GM23338 (cell line): ENCODE measurements at regions not wholly inside any gene's neighbourhood (a gene's known extent, or its start where the extent isn't known, plus 50 kb on each side); places are given as distances from the start of the nearest gene placed in this dataset.

Experiments used
- ATAC-seq: fragments of 200-7000 bp; cut with Tn5 transposase; 3 replicates; pipeline ENCODE4 v1.9.1; 2020
- DNase-seq: peaks from one replicate; pipeline ENCODE4 v3.0.0-alpha.2; 2015; ENCODE audit warnings: low spot score
- H2AFZ ChIP-seq: fragments of 200-600 bp; sonication (generic); 2 replicates; pipeline ENCODE4 v1.8.0; 2016; ENCODE audit warnings: antibody characterized with exemption, mild to moderate bottlenecking, moderate library complexity
- H3F3A ChIP-seq: fragments of 200-600 bp; sonication (generic); replicated peaks from 2 replicates; pipeline ENCODE4 v1.8.0; 2017; ENCODE audit warnings: antibody characterized with exemption, mixed run types, low read depth
- H3K27ac ChIP-seq: fragments of 200-600 bp; sonication (generic); 2 replicates; pipeline ENCODE4 v1.6.1; 2016; ENCODE audit warnings: low read depth
- H3K27me3 ChIP-seq: fragments of 200-600 bp; sonication (generic); 2 replicates; pipeline ENCODE4 v1.8.0; 2016; ENCODE audit warnings: mild to moderate bottlenecking, mixed run types, moderate library complexity; ENCODE audit not compliant: insufficient read depth
- H3K36me3 ChIP-seq: fragments of 200-600 bp; sonication (generic); 2 replicates; pipeline ENCODE4 v1.8.0; 2016; ENCODE audit warnings: mild to moderate bottlenecking; ENCODE audit not compliant: insufficient read depth
- H3K4me1 ChIP-seq: fragments of 200-600 bp; sonication (generic); 2 replicates; pipeline ENCODE4 v1.8.0; 2016; ENCODE audit warnings: mild to moderate bottlenecking, moderate library complexity; ENCODE audit not compliant: insufficient read depth
- H3K4me2 ChIP-seq: fragments of 200-600 bp; sonication (generic); 2 replicates; pipeline ENCODE4 v1.7.1; 2017; ENCODE audit warnings: mixed run types
- H3K4me3 ChIP-seq: fragments of 200-600 bp; sonication (generic); 2 replicates; pipeline ENCODE4 v1.6.1; 2016; ENCODE audit warnings: mixed run types
- H3K79me2 ChIP-seq: fragments of 200-600 bp; sonication (generic); replicated peaks from 2 replicates; pipeline ENCODE4 v1.8.0; 2017; ENCODE audit warnings: mild to moderate bottlenecking; ENCODE audit not compliant: insufficient read depth
- H3K9me2 ChIP-seq: fragments of 200-600 bp; sonication (generic); 2 replicates; pipeline ENCODE4 v1.8.0; 2017; ENCODE audit not compliant: insufficient read depth
- H4K20me1 ChIP-seq: fragments of 200-600 bp; sonication (generic); replicated peaks from 2 replicates; pipeline ENCODE4 v1.8.0; 2017; ENCODE audit warnings: mild to moderate bottlenecking; ENCODE audit not compliant: insufficient read depth
- H3K27ac Mint-ChIP-seq: 2 replicates; pipeline ENCODE4 v1.8.0; 2020; ENCODE audit warnings: inconsistent platforms, mild to moderate bottlenecking, moderate library complexity, mixed read lengths
- H3K27me3 Mint-ChIP-seq: 3 replicates; pipeline ENCODE4 v1.8.0; 2022; ENCODE audit warnings: low read depth, mild to moderate bottlenecking, moderate library complexity, mixed read lengths, inconsistent platforms; ENCODE audit not compliant: insufficient read depth, poor library complexity
- H3K36me3 Mint-ChIP-seq: 3 replicates; pipeline ENCODE4 v1.8.0; 2021; ENCODE audit warnings: low read depth, mild to moderate bottlenecking, inconsistent platforms, moderate library complexity, mixed read lengths
- H3K4me1 Mint-ChIP-seq: 3 replicates; pipeline ENCODE4 v1.8.0; 2020; ENCODE audit warnings: mild to moderate bottlenecking, inconsistent platforms, mixed read lengths
- H3K4me3 Mint-ChIP-seq: 3 replicates; pipeline ENCODE4 v1.8.0; 2021; ENCODE audit warnings: moderate library complexity, mild to moderate bottlenecking, inconsistent platforms, mixed read lengths
- H3K9me3 Mint-ChIP-seq: 3 replicates; pipeline ENCODE4 v1.8.0; 2020; ENCODE audit warnings: moderate library complexity, mild to moderate bottlenecking, inconsistent platforms, mixed read lengths
- CTCF ChIP-seq, 2 experiments: fragments of 200-600 bp in 1 of 2; sonication (generic) in 1 of 2; conservative IDR thresholded peaks; 2 replicates each; pipeline versions ENCODE4 v1.5.1 to v1.6.1; 2016 to 2017; ENCODE audit warnings: antibody characterized with exemption in 2 of 2, low read depth in 2 of 2, mild to moderate bottlenecking in 2 of 2, moderate library complexity in 1 of 2
- ETS1 ChIP-seq: IDR thresholded peaks from 2 replicates; pipeline ENCODE4 v1.6.1; 2016; ENCODE audit warnings: antibody characterized with exemption
- JUNB ChIP-seq: IDR thresholded peaks from one replicate; pipeline ENCODE4 v1.6.1; 2016; ENCODE audit warnings: antibody characterized with exemption; ENCODE audit not compliant: unreplicated experiment
- ZNF331 ChIP-seq: fragments of 250-450 bp; sonication (Bioruptor Pico); IDR thresholded peaks from 2 replicates; pipeline ENCODE4 v1.5.0; 2020; ENCODE audit warnings: low read depth, mild to moderate bottlenecking, moderate library complexity
- ZNF462 ChIP-seq: fragments of 250-450 bp; sonication (Bioruptor Pico); IDR thresholded peaks from 2 replicates; pipeline ENCODE4 v1.5.0; 2020; ENCODE audit warnings: mild to moderate bottlenecking, moderate library complexity

GRCh38 chr1:55861676-55862340 is 646.6 kb upstream of the USP24 start (continued):
- TF ChIP-seq ZNF462 (no peak), ETS1 (no peak), JUNB (no peak)

- H3K27me3 ChIP-seq, result no peaks in the 10 kb centered on the region
- H4K20me1 ChIP-seq, result no peaks in the 10 kb centered on the region
- no peaks in the 10 kb centered on the region for H3F3A ChIP-seq
- Mint-ChIP-seq H3K27ac (no peak overlapping the region; the same call in 1 of the 2 replicates), H3K27me3 (peaks cover 6% of the 10 kb centered on the region), H3K4me1 (peaks cover 3% of the 10 kb centered on the region; the same call in 2 of the 3 replicates), H3K9me3 (no peaks in the 10 kb centered on the region), H3K4me3 (no peak overlapping the region), H3K36me3 (no peaks in the 10 kb centered on the region)
- no peak overlapping the region for H2AFZ ChIP-seq
- H3K4me1 ChIP-seq, result no peaks in the 10 kb centered on the region
- no peak overlapping the region for H3K27ac ChIP-seq
- no peaks in the 10 kb centered on the region for H3K9me2 ChIP-seq
- no peak overlapping the region for H3K4me2 ChIP-seq
- peak; percentile 77 for ATAC-seq
- DNase-seq, result peak; percentile 54
- H3K4me3 ChIP-seq, result no peak overlapping the region
- TF ChIP-seq CTCF (conservative IDR thresholded peaks at IDR 0.05; ENCODE audit: low read depth in 2 of 2) (peak; percentile 56 to 74), ZNF331 (CRISPR knock-in tag) (no peak)
- H3K79me2 ChIP-seq, result no peaks in the 10 kb centered on the region
- no peaks in the 10 kb centered on the region for H3K36me3 ChIP-seq
These were observed 645.8 kb upstream of the USP24 start for GRCh38 chr1:55860798-55861519.
